Calu3 (cell line): ENCODE measurements at regions not wholly inside any gene's neighbourhood (a gene's known extent, or its start where the extent isn't known, plus 50 kb on each side); places are given as distances from the start of the nearest gene placed in this dataset.

Experiments used
- BruUV-seq: library from RNA; stranded (reverse); fragments of 400-500 nt; replicated peaks from 2 replicates; lab custom pipeline; 2021; lab: Mats Ljungman, UMichigan
- CTCF ChIA-PET: fragments of 300-600 bp; sonication (Branson Sonifier 250); formaldehyde crosslinking; loops from one replicate; lab custom pipeline; 2022; ENCODE audit warnings: antibody characterized with exemption; lab: Charles Lee
- DNase-seq: peaks from one replicate; pipeline ENCODE4 v3.0.0; 2022
- H3K27ac Mint-ChIP-seq: one replicate; pipeline ENCODE4 v1.8.0; 2022; ENCODE audit warnings: mixed read lengths; ENCODE audit not compliant: unreplicated experiment
- H3K27me3 Mint-ChIP-seq: one replicate; pipeline ENCODE4 v1.8.0; 2022; ENCODE audit warnings: mixed read lengths; ENCODE audit not compliant: unreplicated experiment
- H3K36me3 Mint-ChIP-seq: one replicate; pipeline ENCODE4 v1.8.0; 2022; ENCODE audit warnings: mild to moderate bottlenecking, moderate library complexity, mixed read lengths; ENCODE audit not compliant: insufficient read depth, unreplicated experiment
- H3K4me1 Mint-ChIP-seq: one replicate; pipeline ENCODE4 v1.8.0; 2022; ENCODE audit warnings: mild to moderate bottlenecking, low read depth, mixed read lengths; ENCODE audit not compliant: unreplicated experiment
- H3K4me3 Mint-ChIP-seq: one replicate; pipeline ENCODE4 v1.8.0; 2022; ENCODE audit warnings: mild to moderate bottlenecking, low read depth, moderate library complexity, mixed read lengths; ENCODE audit not compliant: unreplicated experiment
- H3K9me3 Mint-ChIP-seq: one replicate; pipeline ENCODE4 v1.8.0; 2022; ENCODE audit warnings: low read depth, mixed read lengths; ENCODE audit not compliant: unreplicated experiment
- intact Hi-C: fragments of 100-400 bp; cut with micrococcal nuclease; formaldehyde crosslinking; loops from one replicate; pipeline ENCODE4 v1.10.0; 2022; ENCODE audit not compliant: unreplicated experiment
- TF ChIP-seq, protein P1 (sequence below): fragments of 200-600 bp; IDR thresholded peaks from one replicate; pipeline ENCODE4 v1.8.0; 2022; ENCODE audit warnings: antibody characterized with exemption; ENCODE audit not compliant: unreplicated experiment

DNA sequence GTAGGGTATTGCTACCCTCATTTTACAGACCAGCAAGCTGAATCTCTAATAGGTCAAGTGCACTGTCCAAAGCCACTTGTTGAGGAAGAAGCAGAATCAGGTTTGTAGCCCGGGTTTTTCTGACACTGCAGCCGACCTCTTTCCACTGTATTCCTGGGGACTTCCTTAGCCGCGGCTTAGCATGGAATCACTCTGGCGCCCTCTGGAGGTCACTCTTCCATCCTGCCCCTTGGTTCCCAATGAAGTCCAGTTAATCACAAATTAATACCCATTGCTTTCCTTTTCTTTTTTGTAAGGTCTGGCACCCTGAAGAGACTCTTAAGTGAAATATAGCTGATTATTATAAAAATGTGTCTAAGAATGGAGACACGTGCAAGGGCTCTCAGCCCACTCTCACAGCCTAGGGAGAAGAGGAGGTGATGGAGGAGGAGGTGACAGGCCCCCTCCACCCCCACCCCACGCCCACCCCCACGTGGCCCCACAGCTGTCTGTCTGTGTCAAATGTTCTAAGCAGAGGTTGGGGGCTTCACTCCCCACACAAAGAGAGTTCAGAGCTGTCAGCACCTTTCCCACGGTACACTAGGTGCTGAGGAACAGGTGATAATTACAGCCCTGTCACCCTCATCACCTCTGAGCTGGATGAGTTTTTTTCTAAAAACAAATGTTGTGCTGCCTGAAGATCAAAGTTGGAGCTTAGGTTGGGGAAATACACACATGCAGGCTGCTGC lies 57.7 kb upstream of the DRD2 start:
- Mint-ChIP-seq H3K4me1 (no peaks in the 10 kb centered on the region), H3K36me3 (no peaks in the 10 kb centered on the region), H3K9me3 (no peaks in the 10 kb centered on the region), H3K4me3 (no peak overlapping the region), H3K27me3 (no peaks in the 10 kb centered on the region), H3K27ac (no peak overlapping the region)
- TF ChIP-seq, protein P1, sequence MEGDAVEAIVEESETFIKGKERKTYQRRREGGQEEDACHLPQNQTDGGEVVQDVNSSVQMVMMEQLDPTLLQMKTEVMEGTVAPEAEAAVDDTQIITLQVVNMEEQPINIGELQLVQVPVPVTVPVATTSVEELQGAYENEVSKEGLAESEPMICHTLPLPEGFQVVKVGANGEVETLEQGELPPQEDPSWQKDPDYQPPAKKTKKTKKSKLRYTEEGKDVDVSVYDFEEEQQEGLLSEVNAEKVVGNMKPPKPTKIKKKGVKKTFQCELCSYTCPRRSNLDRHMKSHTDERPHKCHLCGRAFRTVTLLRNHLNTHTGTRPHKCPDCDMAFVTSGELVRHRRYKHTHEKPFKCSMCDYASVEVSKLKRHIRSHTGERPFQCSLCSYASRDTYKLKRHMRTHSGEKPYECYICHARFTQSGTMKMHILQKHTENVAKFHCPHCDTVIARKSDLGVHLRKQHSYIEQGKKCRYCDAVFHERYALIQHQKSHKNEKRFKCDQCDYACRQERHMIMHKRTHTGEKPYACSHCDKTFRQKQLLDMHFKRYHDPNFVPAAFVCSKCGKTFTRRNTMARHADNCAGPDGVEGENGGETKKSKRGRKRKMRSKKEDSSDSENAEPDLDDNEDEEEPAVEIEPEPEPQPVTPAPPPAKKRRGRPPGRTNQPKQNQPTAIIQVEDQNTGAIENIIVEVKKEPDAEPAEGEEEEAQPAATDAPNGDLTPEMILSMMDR = peak; percentile 40
- CTCF ChIA-PET = interaction anchor here (0.6 kb wide), 1 partner anchor 29 kb away, joined by 5 read pairs; no protein-coding TSS in a partner anchor
- DNase-seq = peak; percentile 73
- intact Hi-C loops = loop anchor here (1.0 to 10.0 kb wide), 3 partner anchors 158 to 228 kb away; no protein-coding TSS in a partner anchor
- BruUV-seq = no TSS peak

DNA sequence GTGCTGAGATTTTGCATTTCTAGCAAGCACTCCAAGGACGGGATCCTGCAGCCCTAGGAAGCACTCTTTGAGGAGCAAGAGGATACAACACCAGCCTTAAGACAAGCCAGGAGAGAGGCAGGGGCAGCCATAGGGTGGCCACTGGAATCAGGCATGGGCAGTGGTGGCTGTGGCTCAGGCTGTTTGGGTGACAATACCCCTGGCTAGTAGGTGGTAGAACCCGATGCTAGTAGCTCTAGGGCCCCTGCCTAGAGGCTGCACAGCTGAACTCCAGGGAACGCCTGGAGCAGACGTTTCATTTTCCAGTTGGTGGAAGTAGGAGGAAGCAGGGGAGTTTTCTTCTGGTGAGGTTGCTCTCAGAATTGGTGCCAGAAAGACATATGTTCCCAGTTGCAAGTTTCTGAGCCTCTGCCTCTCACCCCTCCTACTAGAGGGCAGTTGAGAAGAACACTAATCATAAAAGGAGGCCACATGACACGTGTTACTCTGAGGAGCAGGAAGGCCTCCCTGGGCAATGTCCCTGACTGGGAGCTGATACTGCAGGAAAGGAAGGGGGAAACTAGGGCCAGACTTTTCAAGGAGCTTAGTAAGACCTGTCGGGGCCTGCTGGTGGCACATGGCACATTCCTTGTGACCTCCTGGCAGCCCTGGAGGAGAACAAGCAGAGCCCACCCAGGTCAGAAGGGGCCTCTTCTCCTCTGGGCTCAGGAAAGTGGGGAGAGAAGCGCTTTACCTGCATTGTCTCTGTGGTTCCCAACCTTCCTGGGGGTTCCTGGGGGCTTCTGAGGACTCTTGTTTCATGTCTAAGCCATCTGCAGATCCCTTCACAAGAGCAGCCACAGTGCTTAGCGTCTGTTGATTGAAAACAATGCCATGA lies 56.6 kb upstream of the DRD2 start:
- CTCF ChIA-PET = interaction anchor here (0.6 kb wide), 1 partner anchor 30 kb away, joined by 5 read pairs; no protein-coding TSS in a partner anchor
- no peaks in the 10 kb centered on the region for H3K27me3 Mint-ChIP-seq
- no TSS peak for BruUV-seq
- H3K9me3 Mint-ChIP-seq = no peaks in the 10 kb centered on the region
- no peak overlapping the region for H3K27ac Mint-ChIP-seq
- no peak overlapping the region for H3K4me3 Mint-ChIP-seq
- intact Hi-C loops = loop anchor here (1.0 to 10.0 kb wide), 3 partner anchors 157 to 227 kb away; no protein-coding TSS in a partner anchor
- no peaks in the 10 kb centered on the region for H3K36me3 Mint-ChIP-seq
- no peak for DNase-seq
- TF ChIP-seq, protein P1 = no peak
- H3K4me1 Mint-ChIP-seq = no peaks in the 10 kb centered on the region

DNA sequence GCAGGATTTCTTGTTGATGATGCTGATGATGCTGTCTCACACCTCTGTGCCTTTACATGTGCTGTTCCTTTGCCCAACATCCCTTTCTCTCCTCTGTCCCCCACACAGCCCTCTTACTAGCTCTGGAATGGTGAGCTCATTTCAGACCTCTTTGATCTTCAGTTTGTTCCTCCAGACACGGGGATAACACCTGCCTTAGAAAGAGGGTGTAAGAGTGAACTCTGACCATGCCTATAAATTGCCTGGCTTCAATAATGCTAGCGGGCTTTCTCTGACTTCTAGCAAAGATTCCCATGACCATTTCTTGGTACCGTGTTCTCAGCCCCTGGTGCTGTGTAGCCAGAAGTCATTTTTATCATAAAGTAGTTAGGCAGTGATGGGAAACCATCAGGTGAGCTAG lies 55.9 kb upstream of the DRD2 start:
- intact Hi-C loops = loop anchor here (5.0 to 10.0 kb wide), 2 partner anchors 156 to 196 kb away; no protein-coding TSS in a partner anchor
- no TSS peak for BruUV-seq
- DNase-seq = no peak
- Mint-ChIP-seq H3K4me1 (no peaks in the 10 kb centered on the region), H3K27ac (no peak overlapping the region), H3K36me3 (no peaks in the 10 kb centered on the region), H3K4me3 (no peak overlapping the region), H3K9me3 (no peaks in the 10 kb centered on the region), H3K27me3 (no peaks in the 10 kb centered on the region)
- TF ChIP-seq, protein P1 = no peak
- CTCF ChIA-PET = no interaction called here

DNA sequence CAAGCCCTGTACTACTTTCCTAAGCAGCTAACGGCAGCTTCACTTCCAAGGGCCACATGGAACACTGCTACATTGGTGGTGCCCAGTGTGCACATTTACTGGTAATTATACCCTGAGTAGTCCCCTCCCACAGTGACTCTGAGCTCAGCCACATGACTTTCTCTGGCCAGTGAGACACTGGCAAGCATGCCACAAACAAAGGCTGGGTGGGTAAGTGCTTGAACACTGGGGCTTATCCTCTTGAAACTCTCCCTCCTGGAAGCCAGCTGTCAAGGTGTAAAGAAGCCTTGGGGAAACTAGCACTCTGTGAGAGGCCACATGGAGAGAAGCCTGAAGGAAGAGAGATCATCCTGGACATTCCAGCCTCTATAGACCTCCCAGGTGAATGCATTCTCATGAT lies 54.4 kb upstream of the DRD2 start:
- CTCF ChIA-PET = interaction anchor here (1.0 to 1.3 kb wide), 2 partner anchors 9 to 10 kb away, joined by 3 read pairs; no protein-coding TSS in a partner anchor
- H3K27ac Mint-ChIP-seq = no peak overlapping the region
- H3K36me3 Mint-ChIP-seq = no peaks in the 10 kb centered on the region
- DNase-seq = no peak
- H3K9me3 Mint-ChIP-seq = no peaks in the 10 kb centered on the region
- H3K27me3 Mint-ChIP-seq = no peaks in the 10 kb centered on the region
- TF ChIP-seq, protein P1 = no peak
- no peaks in the 10 kb centered on the region for H3K4me1 Mint-ChIP-seq
- H3K4me3 Mint-ChIP-seq = no peak overlapping the region
- intact Hi-C loops = loop anchor here (5.0 to 10.0 kb wide), 2 partner anchors 155 to 198 kb away; no protein-coding TSS in a partner anchor
- no TSS peak for BruUV-seq
